ENCODE measurements at regions not wholly inside any gene's neighbourhood (a gene's known extent, or its start where the extent isn't known, plus 50 kb on each side); places are given as distances from the start of the nearest gene placed in this dataset.

DNA sequence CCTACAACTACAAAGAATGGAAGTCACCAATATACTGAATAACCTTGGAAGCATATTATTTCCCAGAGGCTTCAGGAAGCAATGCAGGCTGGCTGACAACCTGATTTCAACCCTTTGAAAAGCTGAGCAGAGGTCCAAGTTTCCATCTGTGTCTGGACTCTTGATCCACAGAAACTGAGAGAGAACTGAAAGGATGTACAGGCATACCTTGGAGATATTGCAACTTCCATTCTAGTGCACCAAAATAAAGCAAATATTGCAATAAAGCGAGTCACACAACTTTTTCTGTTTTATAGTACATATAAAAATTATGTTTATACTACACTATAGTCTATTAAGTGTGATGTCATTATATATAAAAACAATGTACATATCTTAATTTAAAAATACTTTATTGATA is 85.3 kb downstream of the TYW3 start:
- H3K27ac ChIP-seq = no peak overlapping the region
- H3K4me3 ChIP-seq = no peak overlapping the region
- TF ChIP-seq POLR2A (IDR thresholded peaks at IDR 0.05) = no peak
- TF ChIP-seq CTCF (IDR thresholded peaks at IDR 0.05) = no peak
- WGBS, 2 donors = 63 to 66% methylated on average over 1 of the region's 1 CpG
- no peaks in the 10 kb centered on the region for H3K36me3 ChIP-seq (replicated peaks in 1 of 2; ENCODE audit: insufficient read depth in 1 of 2, low read depth in 2 of 2)
- H3K27me3 ChIP-seq = no peaks in the 10 kb centered on the region
- no peaks in the 10 kb centered on the region for H3K4me1 ChIP-seq
- ATAC-seq (no peak), DNase-seq (no peak)
- intact Hi-C loops (cut with DNase I) = no loop called here
- no peaks in the 10 kb centered on the region for H3K9me3 ChIP-seq

DNA sequence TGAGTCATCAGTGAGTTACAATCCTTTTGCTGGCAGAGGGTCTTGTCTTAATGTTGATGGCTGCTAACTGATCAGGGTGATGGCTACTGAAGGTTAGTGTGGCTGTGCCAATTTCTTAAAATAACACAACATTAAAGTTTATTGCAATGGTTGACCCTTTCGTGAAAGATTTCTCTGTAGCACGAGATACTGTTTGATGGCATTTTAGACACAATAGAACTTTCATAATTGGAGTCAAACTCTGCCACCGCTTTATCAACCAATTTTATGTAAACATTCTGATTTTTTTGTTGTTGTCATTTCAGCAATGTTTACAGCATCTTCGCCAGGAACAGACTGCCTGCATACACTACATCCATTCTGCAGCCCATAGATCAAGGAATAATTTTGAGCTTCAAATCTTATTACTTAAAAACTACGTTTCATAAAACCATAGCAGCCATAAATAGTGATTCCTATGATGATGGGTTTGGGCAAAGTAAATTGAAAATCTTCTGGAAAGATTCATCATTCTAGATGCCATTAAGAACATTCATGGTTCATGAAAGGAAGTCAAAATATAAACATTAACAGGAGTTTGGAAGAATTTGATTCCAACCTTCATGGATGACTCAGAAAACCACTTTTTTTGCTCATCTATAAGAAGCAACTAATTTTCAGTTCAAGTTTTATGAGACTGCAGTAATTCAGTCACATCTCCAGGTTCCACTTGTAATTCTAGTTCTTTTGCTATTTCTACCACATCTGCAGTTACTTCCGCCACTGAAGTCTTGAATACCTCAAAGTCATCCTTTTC is 85.9 kb downstream of the TYW3 start:
- ATAC-seq (no peak), DNase-seq (no peak)
- Histone ChIP-seq H3K27ac (no peak overlapping the region), H3K9me3 (no peaks in the 10 kb centered on the region), H3K4me3 (no peak overlapping the region), H3K36me3 (replicated peaks in 1 of 2; ENCODE audit: insufficient read depth in 1 of 2, low read depth in 2 of 2) (no peaks in the 10 kb centered on the region), H3K4me1 (no peaks in the 10 kb centered on the region), H3K27me3 (no peaks in the 10 kb centered on the region)
- 53 to 61% methylated on average over 6 of the region's 6 CpGs for WGBS, 2 donors
- intact Hi-C loops (cut with DNase I) = no loop called here
- TF ChIP-seq CTCF (IDR thresholded peaks at IDR 0.05) (no peak), POLR2A (IDR thresholded peaks at IDR 0.05) (no peak)

- TF ChIP-seq CTCF (IDR thresholded peaks at IDR 0.05) (no peak), POLR2A (IDR thresholded peaks at IDR 0.05) (no peak)
- intact Hi-C loops (cut with DNase I) = no loop called here
- WGBS, 2 donors = 65 to 66% methylated on average over 3 of the region's 3 CpGs
- DNase-seq (no peak), ATAC-seq (no peak)
- Histone ChIP-seq H3K4me1 (no peaks in the 10 kb centered on the region), H3K4me3 (no peak overlapping the region), H3K27ac (no peak overlapping the region), H3K36me3 (replicated peaks in 1 of 2; ENCODE audit: insufficient read depth in 1 of 2, low read depth in 2 of 2) (no peaks in the 10 kb centered on the region), H3K27me3 (no peaks in the 10 kb centered on the region), H3K9me3 (no peaks in the 10 kb centered on the region)
Observed at GRCh38 chr1:74822851-74823401, 90.0 kb downstream of the TYW3 start.

- Histone ChIP-seq H3K36me3 (replicated peaks in 1 of 2; ENCODE audit: insufficient read depth in 1 of 2, low read depth in 2 of 2) (no peaks in the 10 kb centered on the region), H3K4me1 (no peaks in the 10 kb centered on the region), H3K9me3 (no peaks in the 10 kb centered on the region), H3K27me3 (no peaks in the 10 kb centered on the region), H3K4me3 (no peak overlapping the region), H3K27ac (no peak overlapping the region)
- ATAC-seq = no peak
- intact Hi-C loops (cut with DNase I) = no loop called here
- DNase-seq = no peak
- TF ChIP-seq CTCF (IDR thresholded peaks at IDR 0.05) = no peak
- TF ChIP-seq POLR2A (IDR thresholded peaks at IDR 0.05) = no peak
- WGBS, 2 donors = 70 to 74% methylated on average over 4 of the region's 4 CpGs
Observed at GRCh38 chr1:74824497-74825107, 91.7 kb downstream of the TYW3 start.
